Thyroid gland (tissue), 4 donors: ENCODE measurements at regions not wholly inside any gene's neighbourhood (a gene's known extent, or its start where the extent isn't known, plus 50 kb on each side); places are given as distances from the start of the nearest gene placed in this dataset.
A peak's percentile ranks its signal among the peaks of the same experiment; 100 is the strongest.

Experiments used
- DNase-seq, 2 donors: peaks; one replicate each; pipeline ENCODE4 v3.0.0-alpha.2; 2019
- H3K27ac ChIP-seq, 3 donors: fragments of 200-600 bp; sonication (generic); 1 replicate in 2 of 3; 2 replicates in 1 of 3; pipeline ENCODE4 v1.5.1; 2016 to 2019; ENCODE audit warnings: mild to moderate bottlenecking in 1 of 3, moderate library complexity in 1 of 3
- H3K27me3 ChIP-seq: fragments of 200-600 bp; sonication (generic); one replicate; pipeline ENCODE4 v1.5.1; 2019
- H3K36me3 ChIP-seq, 2 donors: fragments of 200-600 bp; sonication (generic); one replicate each; pipeline ENCODE4 v1.5.1; 2016 to 2019
- H3K4me1 ChIP-seq, 2 donors: fragments of 200-600 bp; sonication (generic); one replicate each; pipeline ENCODE4 v1.5.1; 2017 to 2019
- H3K4me3 ChIP-seq, 3 donors: fragments of 200-600 bp; sonication (generic); replicated peaks in 1 of 3; 1 replicate in 2 of 3; 2 replicates in 1 of 3; pipeline ENCODE4 v1.5.1; 2016; ENCODE audit warnings: mild to moderate bottlenecking in 1 of 3
- H3K9me3 ChIP-seq: fragments of 200-600 bp; sonication (generic); one replicate; pipeline ENCODE4 v1.5.1; 2017
- CTCF ChIP-seq, 6 experiments: fragments of 200-600 bp in 3 of 6; fragments of 450-650 bp in 3 of 6; sonication (generic) in 3 of 6; IDR thresholded peaks; one replicate each; pipeline ENCODE4 v1.5.1; 2016 to 2019; ENCODE audit warnings: antibody characterized with exemption in 6 of 6, mild to moderate bottlenecking in 2 of 6, inconsistent platforms in 1 of 6, moderate library complexity in 1 of 6
- POLR2A ChIP-seq, 2 donors: fragments of 450-650 bp; IDR thresholded peaks; one replicate each; pipeline ENCODE4 v1.6.1; 2017; ENCODE audit warnings: antibody characterized with exemption in 2 of 2, mild to moderate bottlenecking in 2 of 2, moderate library complexity in 1 of 2
- WGBS, 2 donors: methylation state at CpG; one replicate each; pipeline ENCODE4 v1.1.5; 2017; 5-methylcytosine and 5-hydroxymethylcytosine counted together
- intact Hi-C: fragments of 100-400 bp; cut with DNase I; formaldehyde crosslinking; loops from one replicate; pipeline ENCODE4 v1.15.1; 2023

GRCh38 chr5:32850817-32851496, 139.8 kb downstream of the NPR3 start:
- intact Hi-C loops: no loop called here
- Histone ChIP-seq H3K27ac (peak overlapping the region; percentile 78 to 89 (median 86)), H3K4me1 (peaks cover 25 to 34% of the 10 kb centered on the region in 2 donors), H3K4me3 (no peak overlapping the region), H3K36me3 (no peaks in the 10 kb centered on the region), H3K9me3 (no peaks in the 10 kb centered on the region), H3K27me3 (no peaks in the 10 kb centered on the region)
- WGBS, 2 donors: 88 to 89% methylated on average over 5 of the region's 5 CpGs
- no peak for DNase-seq
- TF ChIP-seq CTCF (IDR thresholded peaks at IDR 0.05) (no peak), POLR2A (IDR thresholded peaks at IDR 0.05) (no peak)

GRCh38 chr5:32851559-32852173, 140.5 kb downstream of the NPR3 start:
- no peak for TF ChIP-seq POLR2A (IDR thresholded peaks at IDR 0.05)
- no peak for TF ChIP-seq CTCF (IDR thresholded peaks at IDR 0.05)
- Histone ChIP-seq H3K4me1 (peaks cover 25 to 34% of the 10 kb centered on the region in 2 donors), H3K27ac (peak overlapping the region; percentile 78 to 89 (median 86)), H3K9me3 (no peaks in the 10 kb centered on the region), H3K27me3 (no peaks in the 10 kb centered on the region), H3K36me3 (no peaks in the 10 kb centered on the region), H3K4me3 (no peak overlapping the region)
- intact Hi-C loops: no loop called here
- 91% methylated on average over 7 of the region's 7 CpGs for WGBS, 2 donors
- peak in 1 of 2 donors; percentile 30 for DNase-seq

- H3K4me3 ChIP-seq: no peak overlapping the region
Observed at GRCh38 chr5:32852535-32852934, 141.4 kb downstream of the NPR3 start.

GRCh38 chr5:32852976-32853375, 141.9 kb downstream of the NPR3 start:
- H3K9me3 ChIP-seq: no peaks in the 10 kb centered on the region
- no peak for TF ChIP-seq POLR2A (IDR thresholded peaks at IDR 0.05)
- TF ChIP-seq CTCF (IDR thresholded peaks at IDR 0.05): no peak
- no peaks in the 10 kb centered on the region for H3K27me3 ChIP-seq
- WGBS, 2 donors: 83% methylated on average over 1 of the region's 1 CpG
- H3K27ac ChIP-seq: peak overlapping the region; percentile 26 to 89 (median 78)
- intact Hi-C loops: no loop called here
- H3K36me3 ChIP-seq: no peaks in the 10 kb centered on the region
- H3K4me3 ChIP-seq: no peak overlapping the region
- H3K4me1 ChIP-seq: peaks cover 25 to 34% of the 10 kb centered on the region in 2 donors
- no peak for DNase-seq

More at GRCh38 chr5:32852535-32852934, 141.4 kb downstream of the NPR3 start:
- peak in 1 of 2 donors; percentile 61 for TF ChIP-seq POLR2A (IDR thresholded peaks at IDR 0.05)
- peak in 4 of 6 experiments; percentile 52 to 71 (median 63) for TF ChIP-seq CTCF (IDR thresholded peaks at IDR 0.05)
- Histone ChIP-seq H3K9me3 (no peaks in the 10 kb centered on the region), H3K27ac (peak overlapping the region; percentile 78 to 89 (median 86)), H3K36me3 (no peaks in the 10 kb centered on the region), H3K27me3 (no peaks in the 10 kb centered on the region), H3K4me1 (peaks cover 25 to 34% of the 10 kb centered on the region in 2 donors)
- DNase-seq: peak; percentile 93 to 95
- intact Hi-C loops: no loop called here
- 8 to 9% methylated on average over 8 of the region's 8 CpGs for WGBS, 2 donors

- Histone ChIP-seq H3K36me3 (no peaks in the 10 kb centered on the region), H3K4me1 (peaks cover 21 to 29% of the 10 kb centered on the region in 2 donors), H3K27ac (no peak overlapping the region), H3K27me3 (no peaks in the 10 kb centered on the region), H3K4me3 (no peak overlapping the region), H3K9me3 (no peaks in the 10 kb centered on the region)
- no peak for DNase-seq
- intact Hi-C loops: no loop called here
- TF ChIP-seq CTCF (IDR thresholded peaks at IDR 0.05) (no peak), POLR2A (IDR thresholded peaks at IDR 0.05) (no peak)
Observed at GRCh38 chr5:32854473-32854872, 143.4 kb downstream of the NPR3 start.
